GM06990 (cell line): ENCODE measurements at regions not wholly inside any gene's neighbourhood (a gene's known extent, or its start where the extent isn't known, plus 50 kb on each side); places are given as distances from the start of the nearest gene placed in this dataset.
"Not testable (repeated sequence)": the region's sequence is repeated elsewhere in the genome, so short reads cannot be mapped to it uniquely, and the experiment has no call there.

Experiments
- DNase-seq: peaks from one replicate; pipeline ENCODE4 v3.0.0-alpha.2; 2011; ENCODE audit not compliant: insufficient read length; ENCODE audit errors: extremely low read depth
- H3K27me3 ChIP-seq: replicated peaks from 2 replicates; pipeline ENCODE4 v1.6.0; 2011; ENCODE audit warnings: low read length; ENCODE audit not compliant: control insufficient read depth, insufficient read depth
- H3K36me3 ChIP-seq: 2 replicates; pipeline ENCODE4 v1.5.1; 2011; ENCODE audit warnings: low read length; ENCODE audit not compliant: control insufficient read depth, insufficient read depth
- H3K4me3 ChIP-seq: replicated peaks from 2 replicates; pipeline ENCODE4 v1.5.1; 2011; ENCODE audit warnings: low read depth, mild to moderate bottlenecking, control low read depth, low read length
- CTCF ChIP-seq: IDR thresholded peaks from 2 replicates; pipeline ENCODE4 v1.5.1; 2011; ENCODE audit warnings: low read length, control low read depth, mild to moderate bottlenecking, inconsistent platforms; ENCODE audit not compliant: insufficient read depth, poor library complexity, severe bottlenecking

GRCh38 chr12:84117190-84117589 is 795.4 kb downstream of the SLC6A15 start:
- TF ChIP-seq CTCF: no peak
- H3K36me3 ChIP-seq: no peaks in the 10 kb centered on the region
- no peak for DNase-seq
- H3K27me3 ChIP-seq: no peaks in the 10 kb centered on the region
- no peak overlapping the region for H3K4me3 ChIP-seq

- no peak for TF ChIP-seq CTCF
- Histone ChIP-seq H3K36me3 (no peaks in the 10 kb centered on the region), H3K27me3 (no peaks in the 10 kb centered on the region), H3K4me3 (no peak overlapping the region)
- no peak for DNase-seq
Measured at GRCh38 chr12:84113666-84114065, 798.9 kb downstream of the SLC6A15 start.

GRCh38 chr12:84103886-84104285 is 808.7 kb downstream of the SLC6A15 start:
- H3K36me3 ChIP-seq, DNase-seq, H3K27me3 ChIP-seq, H3K4me3 ChIP-seq: not testable (repeated sequence)

- H3K27me3 ChIP-seq, DNase-seq, H3K4me3 ChIP-seq, H3K36me3 ChIP-seq: not testable (repeated sequence)
Measured at GRCh38 chr12:84101963-84102362, 810.6 kb downstream of the SLC6A15 start.

- H3K36me3 ChIP-seq, H3K4me3 ChIP-seq, H3K27me3 ChIP-seq, DNase-seq: not testable (repeated sequence)
Measured at GRCh38 chr12:84099591-84099990, 813.0 kb downstream of the SLC6A15 start.

- H3K36me3 ChIP-seq: no peaks in the 10 kb centered on the region
- DNase-seq: no peak
- H3K4me3 ChIP-seq: no peak overlapping the region
- no peaks in the 10 kb centered on the region for H3K27me3 ChIP-seq
- TF ChIP-seq CTCF: no peak
Measured at GRCh38 chr12:84091651-84092050, 820.9 kb downstream of the SLC6A15 start.

GRCh38 chr12:84089356-84089755 is 823.2 kb downstream of the SLC6A15 start:
- TF ChIP-seq CTCF: no peak
- no peak for DNase-seq
- Histone ChIP-seq H3K4me3 (no peak overlapping the region), H3K27me3 (no peaks in the 10 kb centered on the region), H3K36me3 (no peaks in the 10 kb centered on the region)
